ENCODE measurements at regions not wholly inside any gene's neighbourhood (a gene's known extent, or its start where the extent isn't known, plus 50 kb on each side); places are given as distances from the start of the nearest gene placed in this dataset.

DNA sequence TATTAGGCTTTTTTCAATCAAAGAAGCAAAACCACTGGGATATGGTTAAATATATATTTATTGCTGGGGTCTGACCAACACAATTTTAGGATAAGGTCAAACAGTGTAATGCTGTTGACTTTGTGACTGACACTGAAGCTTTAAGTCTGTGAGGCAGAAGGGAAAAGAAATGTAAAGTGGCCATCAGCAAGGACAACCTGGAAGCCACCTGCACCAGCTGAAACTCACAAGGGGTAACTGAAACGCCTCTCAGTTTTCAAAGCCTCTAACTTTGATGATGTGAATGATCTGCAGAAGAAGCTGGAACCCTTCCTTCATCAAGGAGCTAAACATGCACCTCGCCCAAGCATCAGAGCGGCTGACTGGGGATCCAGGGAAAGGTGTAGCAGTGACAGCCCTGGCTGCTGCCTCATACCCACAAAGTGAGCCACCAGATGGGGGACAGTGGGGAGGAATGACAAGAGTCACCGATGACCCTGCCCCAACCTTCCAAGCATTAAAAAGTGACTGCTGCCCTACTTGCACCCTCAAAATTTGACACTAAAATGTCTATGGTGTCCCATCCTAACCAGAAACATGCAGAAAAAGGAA is 284.9 kb upstream of the CNTNAP2 start:
- H4K8ac ChIP-seq (ENCODE audit: low read depth in 2 of 2, low read length in 2 of 2): no peak overlapping the region
- no peaks in the 10 kb centered on the region for H3K27me3 ChIP-seq (ENCODE audit: control insufficient read depth, insufficient read depth, low read length)
- H2AFZ ChIP-seq (replicated peaks; ENCODE audit: low read length, poor library complexity): no peak overlapping the region
- no peak overlapping the region for H4K91ac ChIP-seq (ENCODE audit: insufficient read depth, low read depth, low read length)
- no peak overlapping the region for H2BK15ac ChIP-seq (ENCODE audit: low read depth, low read length)
- H3K18ac ChIP-seq (ENCODE audit: low read depth, low read length): no peak overlapping the region
- H3K36me3 ChIP-seq (ENCODE audit: control insufficient read depth, insufficient read depth, low read length): no peaks in the 10 kb centered on the region
- H3K9me1 ChIP-seq (ENCODE audit: insufficient read depth, low read length): no peaks in the 10 kb centered on the region
- no peak overlapping the region for H3K56ac ChIP-seq (ENCODE audit: extremely low read depth, insufficient read depth, low read length)
- no peak overlapping the region for H2BK5ac ChIP-seq (ENCODE audit: low read depth, low read length, poor library complexity, severe bottlenecking)
- no peak overlapping the region for H3K4ac ChIP-seq (ENCODE audit: low read depth, low read length)
- ChIA-PET CTCF (no interaction called here), POLR2A (ENCODE audit: unreplicated experiment) (no interaction called here)
- H3K23ac ChIP-seq (ENCODE audit: low read depth, low read length): no peak overlapping the region
- in situ Hi-C loops (cut with MboI; ENCODE audit: low sequenced_read_pairs): no loop called here
- WGBS, 2 experiments (ENCODE audit: extremely low coverage in 2 of 2, insufficient read length in 1 of 2): no CpG with 5 or more reads among the region's 4 CpGs
- no peak for TF ChIP-seq CEBPB (IDR thresholded peaks at IDR 0.05; ENCODE audit: low read depth, low read length)
- TF ChIP-seq, protein P1, sequence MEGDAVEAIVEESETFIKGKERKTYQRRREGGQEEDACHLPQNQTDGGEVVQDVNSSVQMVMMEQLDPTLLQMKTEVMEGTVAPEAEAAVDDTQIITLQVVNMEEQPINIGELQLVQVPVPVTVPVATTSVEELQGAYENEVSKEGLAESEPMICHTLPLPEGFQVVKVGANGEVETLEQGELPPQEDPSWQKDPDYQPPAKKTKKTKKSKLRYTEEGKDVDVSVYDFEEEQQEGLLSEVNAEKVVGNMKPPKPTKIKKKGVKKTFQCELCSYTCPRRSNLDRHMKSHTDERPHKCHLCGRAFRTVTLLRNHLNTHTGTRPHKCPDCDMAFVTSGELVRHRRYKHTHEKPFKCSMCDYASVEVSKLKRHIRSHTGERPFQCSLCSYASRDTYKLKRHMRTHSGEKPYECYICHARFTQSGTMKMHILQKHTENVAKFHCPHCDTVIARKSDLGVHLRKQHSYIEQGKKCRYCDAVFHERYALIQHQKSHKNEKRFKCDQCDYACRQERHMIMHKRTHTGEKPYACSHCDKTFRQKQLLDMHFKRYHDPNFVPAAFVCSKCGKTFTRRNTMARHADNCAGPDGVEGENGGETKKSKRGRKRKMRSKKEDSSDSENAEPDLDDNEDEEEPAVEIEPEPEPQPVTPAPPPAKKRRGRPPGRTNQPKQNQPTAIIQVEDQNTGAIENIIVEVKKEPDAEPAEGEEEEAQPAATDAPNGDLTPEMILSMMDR (conservative IDR thresholded peaks at IDR 0.05; ENCODE audit: low read depth, low read length): no peak
- TF ChIP-seq, protein P2, sequence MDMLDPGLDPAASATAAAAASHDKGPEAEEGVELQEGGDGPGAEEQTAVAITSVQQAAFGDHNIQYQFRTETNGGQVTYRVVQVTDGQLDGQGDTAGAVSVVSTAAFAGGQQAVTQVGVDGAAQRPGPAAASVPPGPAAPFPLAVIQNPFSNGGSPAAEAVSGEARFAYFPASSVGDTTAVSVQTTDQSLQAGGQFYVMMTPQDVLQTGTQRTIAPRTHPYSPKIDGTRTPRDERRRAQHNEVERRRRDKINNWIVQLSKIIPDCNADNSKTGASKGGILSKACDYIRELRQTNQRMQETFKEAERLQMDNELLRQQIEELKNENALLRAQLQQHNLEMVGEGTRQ (IDR thresholded peaks at IDR 0.05; ENCODE audit: low read depth, low read length): no peak
- no peak for TF ChIP-seq NFE2L2 (IDR thresholded peaks at IDR 0.05; ENCODE audit: low read depth, low read length)
- no peak for TF ChIP-seq RAD21 (IDR thresholded peaks at IDR 0.05; ENCODE audit: low read length)
- TF ChIP-seq RFX5 (IDR thresholded peaks at IDR 0.05; ENCODE audit: low read depth, low read length): no peak
- no peak for TF ChIP-seq BHLHE40 (IDR thresholded peaks at IDR 0.05; ENCODE audit: low read depth, low read length)
- no peak for TF ChIP-seq FOS (IDR thresholded peaks at IDR 0.05; ENCODE audit: low read depth, low read length)
- no peak for TF ChIP-seq RCOR1 (IDR thresholded peaks at IDR 0.05; ENCODE audit: insufficient replicate concordance, low read length)
- H3K14ac ChIP-seq (replicated peaks; ENCODE audit: low read depth, low read length): no peak overlapping the region
- no peak overlapping the region for H2BK120ac ChIP-seq (ENCODE audit: low read depth, low read length)
- dilution Hi-C loops (cut with HindIII; ENCODE audit: low sequenced_read_pairs, unreplicated experiment): no loop called here
- H3K27ac ChIP-seq (ENCODE audit: insufficient read depth, low read length): no peak overlapping the region
- no peak overlapping the region for H3K4me2 ChIP-seq (ENCODE audit: low read depth, low read length)
- no peak for DNase-seq
- H3K4me3 ChIP-seq (ENCODE audit: insufficient read depth, low read depth, low read length): no peak overlapping the region
- H2AK9ac ChIP-seq (replicated peaks; ENCODE audit: low read depth, low read length, poor library complexity): no peak overlapping the region
- H4K5ac ChIP-seq (ENCODE audit: low read depth, low read length): no peak overlapping the region
- no peak overlapping the region for H2AK5ac ChIP-seq (ENCODE audit: low read depth, low read length)
- no peak for ATAC-seq (ENCODE audit: low read depth)
- H3K4me1 ChIP-seq (ENCODE audit: control insufficient read depth, insufficient read depth, low read length): no peaks in the 10 kb centered on the region
- H4K20me1 ChIP-seq (ENCODE audit: insufficient read depth, low read length): no peaks in the 10 kb centered on the region
- intact Hi-C loops (cut with micrococcal nuclease): no loop called here
- H3K9ac ChIP-seq (ENCODE audit: low read depth, low read length): no peak overlapping the region
- BruUV-seq (replicated peaks): no TSS peak
- peaks cover 6% of the 10 kb centered on the region; the same call in 1 of the 2 replicates for H3K9me3 ChIP-seq (ENCODE audit: control insufficient read depth, insufficient read depth, low read length)
- H2BK20ac ChIP-seq (ENCODE audit: low read depth, low read length): no peak overlapping the region
- H3K79me1 ChIP-seq (ENCODE audit: low read depth in 1 of 2, low read length in 2 of 2): no peaks in the 10 kb centered on the region

Measured in IMR-90 (cell line).